Left ventricle myocardium inferior (tissue), 1 donor: ENCODE measurements at regions not wholly inside any gene's neighbourhood (a gene's known extent, or its start where the extent isn't known, plus 50 kb on each side); places are given as distances from the start of the nearest gene placed in this dataset.

Experiments used
- DNase-seq: peaks from one replicate; pipeline ENCODE4 v3.0.0-alpha.2; 2020
- H3K27ac ChIP-seq: fragments of 200-600 bp; replicated peaks from 2 replicates; pipeline ENCODE4 v1.8.0; 2021
- H3K27me3 ChIP-seq: fragments of 200-600 bp; 2 replicates; pipeline ENCODE4 v1.8.0; 2021; ENCODE audit warnings: low read depth
- H3K36me3 ChIP-seq: fragments of 200-600 bp; 2 replicates; pipeline ENCODE4 v1.8.0; 2021
- H3K4me1 ChIP-seq: fragments of 200-600 bp; 2 replicates; pipeline ENCODE4 v1.8.0; 2021
- H3K4me3 ChIP-seq: fragments of 200-600 bp; 2 replicates; pipeline ENCODE4 v1.8.0; 2021; ENCODE audit warnings: mild to moderate bottlenecking, moderate library complexity
- H3K9me3 ChIP-seq: fragments of 200-600 bp; replicated peaks from 2 replicates; pipeline ENCODE4 v1.8.0; 2021
- intact Hi-C: fragments of 100-400 bp; cut with micrococcal nuclease; formaldehyde crosslinking; loops from one replicate; pipeline ENCODE4 v1.11.0; 2022
- TF ChIP-seq, protein P1 (sequence below): fragments of 200-600 bp; IDR thresholded peaks from 2 replicates; pipeline ENCODE4 v1.8.0; 2021; ENCODE audit warnings: antibody characterized with exemption, mild to moderate bottlenecking, borderline replicate concordance
- donor health status: DM: no; HTN: yes; CAD: no; lungs with severe emphysema.

DNA sequence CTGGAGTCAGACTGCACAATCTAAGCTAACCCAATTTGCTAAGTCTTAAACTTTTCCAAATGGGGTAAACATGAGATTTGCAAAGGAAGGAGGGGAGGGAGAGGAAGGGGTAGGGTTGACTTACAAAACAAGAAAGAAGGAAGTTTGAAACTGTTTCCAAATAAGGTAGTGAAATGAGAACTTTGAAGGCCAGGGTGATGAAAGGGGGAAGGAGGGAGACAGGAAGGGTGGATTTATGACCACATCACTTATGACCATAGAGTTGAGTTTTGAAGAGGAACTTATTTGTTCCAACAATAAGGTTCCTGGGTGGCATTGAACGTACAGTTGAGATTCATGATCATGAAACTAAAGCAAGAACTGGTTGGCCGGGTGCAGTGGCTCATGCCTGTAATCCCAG lies 72.5 kb upstream of the DAPK1 start:
- Histone ChIP-seq H3K4me1 (no peaks in the 10 kb centered on the region), H3K36me3 (no peaks in the 10 kb centered on the region), H3K4me3 (no peak overlapping the region), H3K27ac (no peak overlapping the region), H3K9me3 (peaks cover 13% of the 10 kb centered on the region), H3K27me3 (no peaks in the 10 kb centered on the region)
- TF ChIP-seq, protein P1, sequence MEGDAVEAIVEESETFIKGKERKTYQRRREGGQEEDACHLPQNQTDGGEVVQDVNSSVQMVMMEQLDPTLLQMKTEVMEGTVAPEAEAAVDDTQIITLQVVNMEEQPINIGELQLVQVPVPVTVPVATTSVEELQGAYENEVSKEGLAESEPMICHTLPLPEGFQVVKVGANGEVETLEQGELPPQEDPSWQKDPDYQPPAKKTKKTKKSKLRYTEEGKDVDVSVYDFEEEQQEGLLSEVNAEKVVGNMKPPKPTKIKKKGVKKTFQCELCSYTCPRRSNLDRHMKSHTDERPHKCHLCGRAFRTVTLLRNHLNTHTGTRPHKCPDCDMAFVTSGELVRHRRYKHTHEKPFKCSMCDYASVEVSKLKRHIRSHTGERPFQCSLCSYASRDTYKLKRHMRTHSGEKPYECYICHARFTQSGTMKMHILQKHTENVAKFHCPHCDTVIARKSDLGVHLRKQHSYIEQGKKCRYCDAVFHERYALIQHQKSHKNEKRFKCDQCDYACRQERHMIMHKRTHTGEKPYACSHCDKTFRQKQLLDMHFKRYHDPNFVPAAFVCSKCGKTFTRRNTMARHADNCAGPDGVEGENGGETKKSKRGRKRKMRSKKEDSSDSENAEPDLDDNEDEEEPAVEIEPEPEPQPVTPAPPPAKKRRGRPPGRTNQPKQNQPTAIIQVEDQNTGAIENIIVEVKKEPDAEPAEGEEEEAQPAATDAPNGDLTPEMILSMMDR: no peak
- DNase-seq: no peak
- intact Hi-C loops: no loop called here

DNA sequence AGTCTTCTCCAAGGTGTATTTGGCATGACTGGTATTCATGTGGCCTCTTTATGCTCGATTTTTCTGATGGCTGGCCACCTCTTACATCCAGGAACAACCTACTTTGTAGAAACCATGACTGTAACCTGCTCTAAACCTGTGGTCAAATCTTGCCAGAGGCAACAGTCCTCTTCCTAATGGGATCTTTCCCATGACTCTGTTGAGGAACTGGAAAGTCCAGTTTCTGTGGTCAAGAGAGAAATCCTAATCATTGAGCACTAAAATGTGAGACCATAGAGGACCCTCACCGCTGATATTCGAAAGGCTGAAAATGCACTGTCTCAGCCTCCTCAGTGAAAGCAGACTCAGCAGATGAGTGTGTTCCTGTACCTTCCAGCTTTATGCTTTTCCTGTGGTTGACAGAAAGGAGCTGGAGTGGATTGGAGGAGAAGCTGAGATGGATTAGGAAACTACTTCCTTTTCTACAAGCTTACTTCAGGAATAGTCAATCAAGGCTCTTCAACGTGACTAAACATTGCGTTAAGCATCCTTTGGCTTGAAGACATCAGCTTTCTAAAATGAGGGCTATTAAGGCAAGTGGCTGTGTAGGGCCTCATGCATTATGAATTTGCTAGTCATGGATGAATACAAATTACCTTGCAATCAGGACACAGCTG lies 69.7 kb upstream of the DAPK1 start:
- Histone ChIP-seq H3K4me3 (no peak overlapping the region), H3K4me1 (no peaks in the 10 kb centered on the region), H3K27ac (no peak overlapping the region), H3K36me3 (no peaks in the 10 kb centered on the region), H3K27me3 (no peaks in the 10 kb centered on the region), H3K9me3 (peaks cover 13% of the 10 kb centered on the region)
- intact Hi-C loops: no loop called here
- TF ChIP-seq, protein P1: no peak
- DNase-seq: no peak

DNA sequence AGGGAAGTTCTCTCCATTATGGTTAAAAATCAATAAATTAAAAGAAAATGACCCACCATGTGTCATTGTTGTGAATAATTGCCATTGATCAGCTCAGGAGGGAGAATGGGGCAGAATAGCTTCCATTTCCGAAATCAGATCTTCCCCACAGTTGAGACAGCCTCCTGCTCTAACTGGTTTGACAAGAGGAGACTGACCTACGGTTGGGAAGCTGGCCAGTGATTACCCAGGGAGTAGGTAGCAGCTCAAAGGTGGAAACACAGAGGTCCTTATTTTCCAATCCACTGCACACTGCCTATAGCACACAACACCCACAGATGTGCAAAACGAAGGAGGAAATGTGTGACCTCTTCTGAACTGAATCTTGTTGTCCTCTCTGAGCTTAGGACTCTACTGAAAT lies 69.0 kb upstream of the DAPK1 start:
- no peak for DNase-seq
- peaks cover 13% of the 10 kb centered on the region for H3K9me3 ChIP-seq
- no peaks in the 10 kb centered on the region for H3K4me1 ChIP-seq
- no peak overlapping the region for H3K27ac ChIP-seq
- no peaks in the 10 kb centered on the region for H3K36me3 ChIP-seq
- no peak overlapping the region for H3K4me3 ChIP-seq
- intact Hi-C loops: no loop called here
- TF ChIP-seq, protein P1: no peak
- H3K27me3 ChIP-seq: no peaks in the 10 kb centered on the region

DNA sequence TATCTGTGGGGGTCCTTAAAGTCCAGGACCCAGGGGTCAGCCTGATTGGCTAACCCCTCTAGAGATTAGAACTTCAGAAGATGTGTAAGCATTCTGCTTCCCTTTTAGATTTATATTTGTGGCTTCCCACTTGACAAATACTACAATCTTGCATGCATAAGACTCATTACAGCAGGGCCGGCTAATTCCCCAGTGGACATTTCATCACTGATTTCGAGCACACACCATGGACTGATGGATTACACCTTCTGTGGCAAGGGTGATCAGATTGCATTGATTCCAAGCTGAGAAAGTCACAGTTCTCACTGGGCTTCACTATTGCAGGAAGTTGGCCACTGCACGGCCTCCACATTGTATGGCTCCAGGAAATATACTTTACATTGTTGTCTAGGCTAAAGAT lies 65.8 kb upstream of the DAPK1 start:
- Histone ChIP-seq H3K4me1 (no peaks in the 10 kb centered on the region), H3K9me3 (no peaks in the 10 kb centered on the region), H3K27ac (no peak overlapping the region), H3K27me3 (no peaks in the 10 kb centered on the region), H3K4me3 (no peak overlapping the region), H3K36me3 (no peaks in the 10 kb centered on the region)
- intact Hi-C loops: no loop called here
- no peak for DNase-seq
- TF ChIP-seq, protein P1: no peak

DNA sequence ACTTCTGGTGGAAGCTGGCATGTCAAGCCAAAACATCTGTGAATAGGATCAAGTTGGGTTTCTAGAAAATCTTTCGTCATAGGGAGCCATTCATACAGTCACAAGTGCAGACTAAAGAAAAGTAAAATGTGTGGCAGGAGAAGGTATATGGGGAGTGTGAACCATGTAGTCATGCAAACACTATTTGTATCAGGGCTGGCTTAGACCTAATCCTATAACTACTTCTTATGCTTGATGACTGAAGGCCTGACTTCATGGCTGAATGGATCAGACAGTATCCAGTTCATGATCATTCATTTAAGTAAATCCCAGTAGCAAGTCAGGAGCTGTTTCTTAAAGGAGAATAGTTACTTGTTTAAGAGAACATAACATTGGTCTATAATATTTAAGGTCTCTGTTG lies 63.8 kb upstream of the DAPK1 start:
- TF ChIP-seq, protein P1: no peak
- no peak for DNase-seq
- Histone ChIP-seq H3K27me3 (no peaks in the 10 kb centered on the region), H3K9me3 (no peaks in the 10 kb centered on the region), H3K27ac (no peak overlapping the region), H3K4me3 (no peak overlapping the region), H3K36me3 (no peaks in the 10 kb centered on the region), H3K4me1 (no peaks in the 10 kb centered on the region)
- intact Hi-C loops: no loop called here
